ENCODE measurements at regions not wholly inside any gene's neighbourhood (a gene's known extent, or its start where the extent isn't known, plus 50 kb on each side); places are given as distances from the start of the nearest gene placed in this dataset.

DNA sequence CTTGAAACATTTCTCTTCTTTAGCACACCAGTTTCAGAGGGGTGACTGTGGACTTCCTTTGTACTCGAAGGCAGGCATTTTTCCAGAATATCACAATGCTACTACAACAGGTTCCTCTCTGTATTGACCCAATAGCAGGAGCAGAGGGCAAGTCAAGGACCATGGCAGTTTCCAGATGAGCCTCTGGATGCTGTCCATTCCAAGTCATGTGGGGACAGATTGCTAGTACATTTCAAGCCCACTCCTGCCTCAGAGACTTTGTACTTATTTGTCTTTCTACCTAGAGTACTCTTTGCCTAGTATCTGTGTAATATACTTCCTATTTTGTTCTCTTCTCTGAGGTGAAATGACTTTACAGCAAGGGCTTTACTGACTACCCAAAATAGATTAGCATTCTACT, 373.9 kb downstream of the PIK3C3 start:
- TF ChIP-seq, protein P1, sequence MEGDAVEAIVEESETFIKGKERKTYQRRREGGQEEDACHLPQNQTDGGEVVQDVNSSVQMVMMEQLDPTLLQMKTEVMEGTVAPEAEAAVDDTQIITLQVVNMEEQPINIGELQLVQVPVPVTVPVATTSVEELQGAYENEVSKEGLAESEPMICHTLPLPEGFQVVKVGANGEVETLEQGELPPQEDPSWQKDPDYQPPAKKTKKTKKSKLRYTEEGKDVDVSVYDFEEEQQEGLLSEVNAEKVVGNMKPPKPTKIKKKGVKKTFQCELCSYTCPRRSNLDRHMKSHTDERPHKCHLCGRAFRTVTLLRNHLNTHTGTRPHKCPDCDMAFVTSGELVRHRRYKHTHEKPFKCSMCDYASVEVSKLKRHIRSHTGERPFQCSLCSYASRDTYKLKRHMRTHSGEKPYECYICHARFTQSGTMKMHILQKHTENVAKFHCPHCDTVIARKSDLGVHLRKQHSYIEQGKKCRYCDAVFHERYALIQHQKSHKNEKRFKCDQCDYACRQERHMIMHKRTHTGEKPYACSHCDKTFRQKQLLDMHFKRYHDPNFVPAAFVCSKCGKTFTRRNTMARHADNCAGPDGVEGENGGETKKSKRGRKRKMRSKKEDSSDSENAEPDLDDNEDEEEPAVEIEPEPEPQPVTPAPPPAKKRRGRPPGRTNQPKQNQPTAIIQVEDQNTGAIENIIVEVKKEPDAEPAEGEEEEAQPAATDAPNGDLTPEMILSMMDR (IDR thresholded peaks at IDR 0.05; ENCODE audit: low read depth, low read length, poor library complexity, severe bottlenecking) = no peak
- no peak for TF ChIP-seq EZH2phosphoT487 (IDR thresholded peaks at IDR 0.05; ENCODE audit: borderline replicate concordance, low read length)

Measured in DOHH2 (cell line).